IMR-90 (cell line): ENCODE measurements at regions not wholly inside any gene's neighbourhood (a gene's known extent, or its start where the extent isn't known, plus 50 kb on each side); places are given as distances from the start of the nearest gene placed in this dataset.

Source experiments
- ATAC-seq: fragments of 200-7000 bp; cut with Tn5 transposase; 2 replicates; pipeline ENCODE4 v1.9.1; 2020; ENCODE audit warnings: low read depth, mild to moderate bottlenecking, moderate library complexity
- BruUV-seq: library from RNA; stranded (reverse); fragments of 400-500 nt; replicated peaks from 2 replicates; lab custom pipeline; 2021; lab: Mats Ljungman, UMichigan
- CTCF ChIA-PET: fragments of 300-600 bp; formaldehyde crosslinking; extraction: SDS; loops from one replicate; lab custom pipeline; 2021; ENCODE audit warnings: antibody characterized with exemption; lab: Yijun Ruan, JAX
- POLR2A ChIA-PET: fragments of 300-600 bp; sonication (Branson Sonifier 250); formaldehyde crosslinking; loops from one replicate; lab custom pipeline; 2022; ENCODE audit warnings: antibody characterized with exemption; ENCODE audit not compliant: unreplicated experiment; lab: Charles Lee
- DNase-seq: peaks from one replicate; pipeline ENCODE4 v3.0.0; 2013
- H2AFZ ChIP-seq: replicated peaks from 2 replicates; pipeline ENCODE3; 2013; ENCODE audit warnings: low read length, mild to moderate bottlenecking; ENCODE audit not compliant: poor library complexity
- H2AK5ac ChIP-seq: 2 replicates; pipeline ENCODE4 v1.6.1; 2013; ENCODE audit warnings: low read depth, low read length, inconsistent platforms
- H2AK9ac ChIP-seq: replicated peaks from 2 replicates; pipeline ENCODE3; 2013; ENCODE audit warnings: mild to moderate bottlenecking, low read depth, low read length, moderate library complexity; ENCODE audit not compliant: poor library complexity
- H2BK120ac ChIP-seq: 2 replicates; pipeline ENCODE4 v1.6.1; 2013; ENCODE audit warnings: low read depth, low read length, inconsistent platforms
- H2BK15ac ChIP-seq: 3 replicates; pipeline ENCODE4 v1.6.1; 2013; ENCODE audit warnings: low read depth, low read length, inconsistent platforms
- H2BK20ac ChIP-seq: 2 replicates; pipeline ENCODE4 v1.6.1; 2013; ENCODE audit warnings: low read depth, mild to moderate bottlenecking, inconsistent platforms, low read length, moderate library complexity
- H2BK5ac ChIP-seq: 2 replicates; pipeline ENCODE4 v1.6.1; 2013; ENCODE audit warnings: mild to moderate bottlenecking, low read depth, low read length, inconsistent platforms; ENCODE audit not compliant: poor library complexity, severe bottlenecking
- H3K14ac ChIP-seq: replicated peaks from 2 replicates; pipeline ENCODE4 v1.6.1; 2013; ENCODE audit warnings: low read depth, low read length, inconsistent platforms
- H3K18ac ChIP-seq: 2 replicates; pipeline ENCODE4 v1.6.1; 2013; ENCODE audit warnings: low read depth, low read length, control low read depth
- H3K23ac ChIP-seq: 2 replicates; pipeline ENCODE4 v1.6.1; 2013; ENCODE audit warnings: low read depth, low read length, inconsistent platforms
- H3K27ac ChIP-seq: 2 replicates; pipeline ENCODE4 v1.5.1; 2013; ENCODE audit warnings: mild to moderate bottlenecking, control low read depth, low read length; ENCODE audit not compliant: insufficient read depth
- H3K27me3 ChIP-seq: 2 replicates; pipeline ENCODE4 v1.6.1; 2013; ENCODE audit warnings: low read length; ENCODE audit not compliant: control insufficient read depth, insufficient read depth
- H3K36me3 ChIP-seq: 2 replicates; pipeline ENCODE4 v1.6.1; 2013; ENCODE audit warnings: low read length, mixed read lengths; ENCODE audit not compliant: control insufficient read depth, insufficient read depth
- H3K4ac ChIP-seq: 2 replicates; pipeline ENCODE4 v1.6.1; 2013; ENCODE audit warnings: low read depth, low read length, inconsistent platforms
- H3K4me1 ChIP-seq: 2 replicates; pipeline ENCODE4 v1.6.1; 2013; ENCODE audit warnings: low read length, mixed read lengths; ENCODE audit not compliant: control insufficient read depth, insufficient read depth
- H3K4me2 ChIP-seq: 2 replicates; pipeline ENCODE4 v1.6.1; 2013; ENCODE audit warnings: low read depth, mild to moderate bottlenecking, control low read depth, low read length, moderate library complexity
- H3K4me3 ChIP-seq: 2 replicates; pipeline ENCODE4 v1.5.1; 2013; ENCODE audit warnings: low read depth, mild to moderate bottlenecking, control low read depth, low read length, moderate library complexity; ENCODE audit not compliant: insufficient read depth
- H3K56ac ChIP-seq: 2 replicates; pipeline ENCODE4 v1.6.1; 2013; ENCODE audit warnings: low read length, inconsistent platforms; ENCODE audit not compliant: insufficient read depth; ENCODE audit errors: extremely low read depth
- H3K79me1 ChIP-seq, 2 experiments: 2 replicates each; pipeline ENCODE4 v1.6.1; 2013; ENCODE audit warnings: low read length in 2 of 2, inconsistent platforms in 1 of 2, low read depth in 1 of 2
- H3K9ac ChIP-seq: 2 replicates; pipeline ENCODE4 v1.6.1; 2013; ENCODE audit warnings: low read depth, low read length, control low read depth
- H3K9me1 ChIP-seq: 2 replicates; pipeline ENCODE4 v1.6.1; 2013; ENCODE audit warnings: low read length, inconsistent platforms; ENCODE audit not compliant: insufficient read depth
- H3K9me3 ChIP-seq: 2 replicates; pipeline ENCODE4 v1.6.1; 2013; ENCODE audit warnings: low read length; ENCODE audit not compliant: control insufficient read depth, insufficient read depth
- H4K20me1 ChIP-seq: 2 replicates; pipeline ENCODE4 v1.6.1; 2013; ENCODE audit warnings: low read length, inconsistent platforms; ENCODE audit not compliant: insufficient read depth
- H4K5ac ChIP-seq: 2 replicates; pipeline ENCODE4 v1.6.1; 2013; ENCODE audit warnings: mild to moderate bottlenecking, low read depth, low read length, control low read depth
- H4K8ac ChIP-seq, 2 experiments: 2 replicates each; pipeline ENCODE4 v1.6.1; 2013; ENCODE audit warnings: low read depth in 2 of 2, low read length in 2 of 2, control low read depth in 1 of 2, inconsistent platforms in 1 of 2
- H4K91ac ChIP-seq: 2 replicates; pipeline ENCODE4 v1.6.1; 2013; ENCODE audit warnings: low read depth, low read length, inconsistent platforms; ENCODE audit not compliant: insufficient read depth
- CEBPB ChIP-seq: IDR thresholded peaks from 2 replicates; pipeline ENCODE4 v1.6.1; 2012; ENCODE audit warnings: low read depth, low read length, improper control_type of control experiment
- CHD1 ChIP-seq: IDR thresholded peaks from 2 replicates; pipeline ENCODE4 v1.6.1; 2012; ENCODE audit warnings: low read depth, low read length, improper control_type of control experiment
- CTCF ChIP-seq: conservative IDR thresholded peaks from 2 replicates; pipeline ENCODE4 v1.5.1; 2012; ENCODE audit warnings: mild to moderate bottlenecking, low read depth, low read length, improper control_type of control experiment
- FOS ChIP-seq: fragments of 150-350 bp; IDR thresholded peaks from 2 replicates; pipeline ENCODE4 v1.6.1; 2016; ENCODE audit warnings: low read depth, low read length
- MAZ ChIP-seq: IDR thresholded peaks from 2 replicates; pipeline ENCODE4 v1.6.1; 2012; ENCODE audit warnings: low read depth, mild to moderate bottlenecking, low read length, improper control_type of control experiment, moderate library complexity, borderline replicate concordance
- MXI1 ChIP-seq: IDR thresholded peaks from 2 replicates; pipeline ENCODE4 v1.6.1; 2012; ENCODE audit warnings: low read depth, mild to moderate bottlenecking, low read length, moderate library complexity, borderline replicate concordance
- NFE2L2 ChIP-seq: fragments of 150-350 bp; IDR thresholded peaks from 2 replicates; pipeline ENCODE4 v1.6.1; 2016; ENCODE audit warnings: low read depth, mild to moderate bottlenecking, low read length
- POLR2A ChIP-seq: IDR thresholded peaks from 2 replicates; pipeline ENCODE4 v1.6.1; 2012; ENCODE audit warnings: mild to moderate bottlenecking, low read depth, low read length
- RCOR1 ChIP-seq: IDR thresholded peaks from 2 replicates; pipeline ENCODE4 v1.6.1; 2012; ENCODE audit warnings: mild to moderate bottlenecking, low read length, improper control_type of control experiment; ENCODE audit not compliant: insufficient replicate concordance
- RFX5 ChIP-seq: IDR thresholded peaks from 2 replicates; pipeline ENCODE4 v1.8.0; 2012; ENCODE audit warnings: low read depth, mild to moderate bottlenecking, low read length, moderate library complexity
- SMC3 ChIP-seq: fragments of 150-350 bp; IDR thresholded peaks from 2 replicates; pipeline ENCODE4 v1.6.1; 2016; ENCODE audit warnings: low read depth, mild to moderate bottlenecking, antibody characterized with exemption, low read length, moderate library complexity
- WGBS, 2 experiments: methylation state at CpG; one replicate each; pipeline versions ENCODE4 v1.1.5 to v1.1.7; 2013; ENCODE audit warnings: missing lambda C conversion rate in 2 of 2; ENCODE audit not compliant: insufficient read length in 1 of 2; ENCODE audit errors: extremely low coverage in 2 of 2; 5-methylcytosine and 5-hydroxymethylcytosine counted together
- dilution Hi-C: fragments of 300-500 bp; cut with HindIII; formaldehyde crosslinking; loops from one replicate; pipeline ENCODE4 v1.14.3; 2018; ENCODE audit warnings: low sequenced_read_pairs; ENCODE audit not compliant: unreplicated experiment
- in situ Hi-C: fragments of 300-500 bp; cut with MboI; formaldehyde crosslinking; loops from 3 replicates; pipeline ENCODE4 v1.14.3; 2019; ENCODE audit warnings: low sequenced_read_pairs, inconsistent platforms, mixed read lengths
- intact Hi-C: fragments of 100-400 bp; cut with micrococcal nuclease; formaldehyde crosslinking; loops from 2 replicates; pipeline ENCODE4 v1.10.0; 2022

GRCh38 chr12:105832021-105832420 lies 306.7 kb downstream of the NUAK1 start:
- Histone ChIP-seq H2BK15ac (no peak overlapping the region), H4K20me1 (no peaks in the 10 kb centered on the region), H2BK120ac (no peak overlapping the region), H3K4ac (no peak overlapping the region), H3K4me2 (no peak overlapping the region), H3K4me3 (no peak overlapping the region), H3K56ac (no peak overlapping the region), H2AK5ac (no peak overlapping the region), H3K27ac (no peak overlapping the region), H3K79me1 (no peaks in the 10 kb centered on the region), H3K9ac (no peak overlapping the region), H3K14ac (no peak overlapping the region), H3K27me3 (no peaks in the 10 kb centered on the region), H3K9me1 (no peaks in the 10 kb centered on the region), H3K36me3 (no peaks in the 10 kb centered on the region), H3K18ac (no peak overlapping the region), H3K23ac (no peak overlapping the region), H2BK5ac (no peak overlapping the region), H3K9me3 (no peaks in the 10 kb centered on the region), H4K91ac (no peak overlapping the region), H2BK20ac (no peak overlapping the region), H4K5ac (no peak overlapping the region), H3K4me1 (no peaks in the 10 kb centered on the region), H2AK9ac (no peak overlapping the region), H4K8ac (no peak overlapping the region), H2AFZ (no peak overlapping the region)
- BruUV-seq = no TSS peak
- TF ChIP-seq CEBPB (no peak), MXI1 (no peak), FOS (no peak), NFE2L2 (no peak), CTCF (no peak), SMC3 (no peak), MAZ (no peak), RFX5 (no peak), POLR2A (no peak), RCOR1 (no peak), CHD1 (no peak)
- dilution Hi-C loops (no loop called here), intact Hi-C loops (no loop called here), in situ Hi-C loops (no loop called here)
- DNase-seq (no peak), ATAC-seq (no peak)
- ChIA-PET CTCF (no interaction called here), POLR2A (no interaction called here)
- WGBS, 2 experiments = 21% methylated on average over 2 of the region's 6 CpGs; no CpG with 5 or more reads in 1 of the 2 experiments
